OCI-LY7 (cell line): ENCODE measurements at regions not wholly inside any gene's neighbourhood (a gene's known extent, or its start where the extent isn't known, plus 50 kb on each side); places are given as distances from the start of the nearest gene placed in this dataset.
"Not testable (repeated sequence)": the region's sequence is repeated elsewhere in the genome, so short reads cannot be mapped to it uniquely, and the experiment has no call there.

ENCODE experiments used
- BruUV-seq: library from RNA; stranded (reverse); fragments of 400-500 nt; replicated peaks from 2 replicates; lab custom pipeline; 2021; lab: Mats Ljungman, UMichigan
- CTCF ChIA-PET: fragments of 300-600 bp; sonication (Branson Sonifier 250); formaldehyde crosslinking; loops from one replicate; lab custom pipeline; 2022; ENCODE audit warnings: antibody characterized with exemption; ENCODE audit not compliant: unreplicated experiment; lab: Charles Lee
- POLR2A ChIA-PET: fragments of 300-600 bp; sonication (Branson Sonifier 250); formaldehyde crosslinking; loops from one replicate; lab custom pipeline; 2022; ENCODE audit warnings: antibody characterized with exemption; lab: Charles Lee
- DNase-seq: peaks from one replicate; pipeline ENCODE4 v3.0.0-alpha.2; 2015; ENCODE audit warnings: low spot score
- H2AFZ ChIP-seq: fragments of 200-600 bp; sonication (generic), shearing (Covaris generic); 2 replicates; pipeline ENCODE4 v1.6.1; 2014; ENCODE audit warnings: mild to moderate bottlenecking, antibody characterized with exemption, low read length, moderate library complexity
- H3K27ac ChIP-seq: fragments of 200-600 bp; sonication (generic); 2 replicates; pipeline ENCODE4 v1.5.1; 2014; ENCODE audit warnings: mixed run types, low read depth, mild to moderate bottlenecking, moderate library complexity, low read length, inconsistent platforms; ENCODE audit not compliant: poor library complexity, severe bottlenecking
- H3K36me3 ChIP-seq: fragments of 200-600 bp; sonication (generic); 2 replicates; pipeline ENCODE4 v1.6.1; 2014; ENCODE audit warnings: mild to moderate bottlenecking, antibody characterized with exemption, low read length, moderate library complexity, mixed read lengths; ENCODE audit not compliant: insufficient read depth
- H3K4me1 ChIP-seq: fragments of 200-600 bp; sonication (generic); 2 replicates; pipeline ENCODE4 v1.5.1; 2014; ENCODE audit warnings: mild to moderate bottlenecking, low read length; ENCODE audit not compliant: insufficient read depth, poor library complexity, severe bottlenecking
- H3K4me2 ChIP-seq: fragments of 200-600 bp; sonication (generic); 2 replicates; pipeline ENCODE4 v1.6.1; 2014; ENCODE audit warnings: mild to moderate bottlenecking, low read length
- H3K4me3 ChIP-seq: fragments of 200-600 bp; sonication (generic); 2 replicates; pipeline ENCODE4 v1.5.1; 2014; ENCODE audit warnings: mild to moderate bottlenecking, low read depth, low read length; ENCODE audit not compliant: poor library complexity, severe bottlenecking
- H3K79me2 ChIP-seq: fragments of 200-600 bp; sonication (generic); 2 replicates; pipeline ENCODE4 v1.6.1; 2016; ENCODE audit warnings: low read depth, mild to moderate bottlenecking, low read length, moderate library complexity, mixed read lengths; ENCODE audit not compliant: insufficient read depth
- H3K9me2 ChIP-seq: fragments of 200-600 bp; sonication (generic); 2 replicates; pipeline ENCODE4 v1.6.1; 2016; ENCODE audit warnings: mild to moderate bottlenecking, low read length, mixed read lengths; ENCODE audit not compliant: insufficient read depth
- H3K9me3 ChIP-seq: fragments of 200-600 bp; sonication (generic); 2 replicates; pipeline ENCODE4 v1.6.1; 2014; ENCODE audit warnings: mild to moderate bottlenecking, mixed run types, low read length, mixed read lengths
- H4K20me1 ChIP-seq: fragments of 200-600 bp; sonication (generic); 2 replicates; pipeline ENCODE4 v1.6.1; 2014; ENCODE audit warnings: mild to moderate bottlenecking, antibody characterized with exemption, low read length, moderate library complexity, mixed read lengths; ENCODE audit not compliant: insufficient read depth
- EZH2phosphoT487 ChIP-seq: fragments of 200-600 bp; sonication (generic); IDR thresholded peaks from 2 replicates; pipeline ENCODE4 v1.6.1; 2018; ENCODE audit warnings: low read depth, borderline replicate concordance, mild to moderate bottlenecking, mixed run types, antibody characterized with exemption, low read length, moderate library complexity, mixed read lengths
- intact Hi-C: fragments of 100-400 bp; cut with micrococcal nuclease; formaldehyde crosslinking; loops from one replicate; pipeline ENCODE4 v1.10.0; 2022; ENCODE audit not compliant: unreplicated experiment
- TF ChIP-seq, protein P1 (sequence below): fragments of 200-600 bp; sonication (generic); conservative IDR thresholded peaks from 2 replicates; pipeline ENCODE4 v1.5.1; 2014; ENCODE audit warnings: mild to moderate bottlenecking, antibody characterized with exemption, low read length, moderate library complexity, mixed read lengths

DNA sequence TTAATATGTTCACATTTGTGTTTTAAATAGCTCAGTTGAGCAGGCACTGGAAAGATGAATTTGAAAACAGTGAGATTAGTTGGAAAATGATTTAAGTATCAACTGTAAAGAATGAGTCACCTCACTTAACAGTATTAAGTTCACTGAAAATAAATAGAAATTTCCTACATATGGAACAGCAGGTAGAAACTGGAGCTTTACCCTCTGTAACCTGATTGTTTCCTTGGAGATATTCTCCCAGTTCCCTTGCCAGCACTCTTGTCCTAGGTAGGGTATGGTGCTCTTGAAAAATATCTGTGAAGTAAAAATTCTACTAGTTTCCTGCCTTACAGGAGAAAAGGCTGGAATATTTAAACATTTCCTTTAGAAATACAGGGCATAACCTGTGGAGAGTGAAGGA lies 81.3 kb upstream of the DLGAP1 start:
- Histone ChIP-seq H4K20me1 (no peaks in the 10 kb centered on the region), H3K9me3 (peaks cover 21% of the 10 kb centered on the region), H2AFZ (no peak overlapping the region), H3K79me2 (no peaks in the 10 kb centered on the region), H3K4me1 (no peaks in the 10 kb centered on the region), H3K9me2 (no peaks in the 10 kb centered on the region), H3K4me3 (no peak overlapping the region), H3K36me3 (no peaks in the 10 kb centered on the region), H3K4me2 (no peak overlapping the region), H3K27ac (no peak overlapping the region)
- CTCF ChIA-PET, result no interaction called here
- DNase-seq, result no peak
- intact Hi-C loops, result no loop called here
- POLR2A ChIA-PET, result no interaction called here
- TF ChIP-seq, protein P1, sequence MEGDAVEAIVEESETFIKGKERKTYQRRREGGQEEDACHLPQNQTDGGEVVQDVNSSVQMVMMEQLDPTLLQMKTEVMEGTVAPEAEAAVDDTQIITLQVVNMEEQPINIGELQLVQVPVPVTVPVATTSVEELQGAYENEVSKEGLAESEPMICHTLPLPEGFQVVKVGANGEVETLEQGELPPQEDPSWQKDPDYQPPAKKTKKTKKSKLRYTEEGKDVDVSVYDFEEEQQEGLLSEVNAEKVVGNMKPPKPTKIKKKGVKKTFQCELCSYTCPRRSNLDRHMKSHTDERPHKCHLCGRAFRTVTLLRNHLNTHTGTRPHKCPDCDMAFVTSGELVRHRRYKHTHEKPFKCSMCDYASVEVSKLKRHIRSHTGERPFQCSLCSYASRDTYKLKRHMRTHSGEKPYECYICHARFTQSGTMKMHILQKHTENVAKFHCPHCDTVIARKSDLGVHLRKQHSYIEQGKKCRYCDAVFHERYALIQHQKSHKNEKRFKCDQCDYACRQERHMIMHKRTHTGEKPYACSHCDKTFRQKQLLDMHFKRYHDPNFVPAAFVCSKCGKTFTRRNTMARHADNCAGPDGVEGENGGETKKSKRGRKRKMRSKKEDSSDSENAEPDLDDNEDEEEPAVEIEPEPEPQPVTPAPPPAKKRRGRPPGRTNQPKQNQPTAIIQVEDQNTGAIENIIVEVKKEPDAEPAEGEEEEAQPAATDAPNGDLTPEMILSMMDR, result no peak
- no peak for TF ChIP-seq EZH2phosphoT487
- no TSS peak for BruUV-seq

DNA sequence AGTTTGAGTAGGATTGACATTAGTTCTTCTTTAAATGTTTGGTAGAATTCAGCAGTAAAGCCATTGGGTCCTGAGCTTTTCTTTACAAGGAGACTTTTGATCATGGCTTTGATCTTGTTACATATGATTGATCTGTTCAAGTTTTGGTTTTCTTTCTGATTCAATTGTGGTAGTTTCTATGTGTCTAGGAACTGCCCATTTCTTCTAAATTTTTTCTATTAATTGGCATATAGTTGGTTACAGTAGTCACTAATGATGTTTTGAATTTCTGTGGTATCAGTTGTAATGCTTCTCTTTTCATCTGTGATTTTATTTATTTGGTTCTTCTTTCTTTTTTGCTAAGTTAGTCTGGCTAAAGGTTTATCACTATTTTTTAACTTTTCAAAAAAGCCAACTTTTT lies 73.3 kb upstream of the DLGAP1 start:
- Histone ChIP-seq H2AFZ (no peak overlapping the region), H3K4me3 (no peak overlapping the region), H3K4me1 (no peaks in the 10 kb centered on the region), H3K27ac (no peak overlapping the region), H3K9me3 (0 out of 2 replicates have a peak, but pooled peaks cover 8% of the 10 kb centered on the region), H3K79me2 (no peaks in the 10 kb centered on the region), H3K36me3 (no peaks in the 10 kb centered on the region), H3K4me2 (no peak overlapping the region), H4K20me1 (no peaks in the 10 kb centered on the region), H3K9me2 (no peaks in the 10 kb centered on the region)
- no TSS peak for BruUV-seq
- POLR2A ChIA-PET, result no interaction called here
- intact Hi-C loops, result loop anchor here (10.0 kb wide), 4 partner anchors 56 to 496 kb away; no protein-coding TSS in a partner anchor
- no peak for TF ChIP-seq EZH2phosphoT487
- TF ChIP-seq, protein P1, result no peak
- CTCF ChIA-PET, result no interaction called here
- DNase-seq, result no peak

DNA sequence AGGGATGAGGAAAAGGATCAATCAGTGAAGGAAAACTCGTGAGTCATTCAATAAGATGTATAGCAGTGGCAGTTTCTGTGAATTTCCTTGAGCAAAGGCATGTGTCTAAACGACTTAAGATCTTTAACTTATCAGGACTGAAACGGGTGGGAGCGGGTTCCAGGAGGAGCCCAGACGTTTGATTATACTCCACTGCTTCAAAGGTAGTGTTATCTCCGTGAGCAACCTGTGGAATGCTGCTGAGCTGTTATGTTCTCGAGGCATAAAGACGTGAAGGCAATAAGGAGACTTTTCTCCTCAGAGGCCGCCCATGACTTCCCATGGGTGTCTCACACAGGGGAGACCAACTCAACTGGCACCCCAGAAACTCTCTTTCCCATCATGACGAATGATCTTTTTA lies 72.7 kb upstream of the DLGAP1 start:
- H3K9me2 ChIP-seq, H3K4me3 ChIP-seq, POLR2A ChIA-PET, H3K4me1 ChIP-seq, H3K36me3 ChIP-seq, H4K20me1 ChIP-seq, H3K4me2 ChIP-seq, CTCF ChIA-PET, DNase-seq, H3K27ac ChIP-seq, H3K9me3 ChIP-seq, H3K79me2 ChIP-seq, BruUV-seq, H2AFZ ChIP-seq: not testable (repeated sequence)
- intact Hi-C loops, result loop anchor here (10.0 kb wide), 4 partner anchors 57 to 497 kb away; no protein-coding TSS in a partner anchor
